Tibial nerve (tissue), 3 donors: ENCODE measurements at regions not wholly inside any gene's neighbourhood (a gene's known extent, or its start where the extent isn't known, plus 50 kb on each side); places are given as distances from the start of the nearest gene placed in this dataset.

Experiments
- POLR2A ChIP-seq, 2 donors: fragments of 450-650 bp; IDR thresholded peaks; one replicate each; pipeline ENCODE4 v1.6.1; 2017; ENCODE audit warnings: antibody characterized with exemption in 2 of 2, mild to moderate bottlenecking in 2 of 2, moderate library complexity in 2 of 2
- TF ChIP-seq, protein P1 (sequence below), 5 experiments: fragments of 200-600 bp in 3 of 5; fragments of 450-650 bp in 2 of 5; sonication (generic) in 3 of 5; IDR thresholded peaks; one replicate each; pipeline ENCODE4 v1.5.1; 2016 to 2019; ENCODE audit warnings: antibody characterized with exemption in 5 of 5, mild to moderate bottlenecking in 3 of 5, moderate library complexity in 2 of 5

DNA sequence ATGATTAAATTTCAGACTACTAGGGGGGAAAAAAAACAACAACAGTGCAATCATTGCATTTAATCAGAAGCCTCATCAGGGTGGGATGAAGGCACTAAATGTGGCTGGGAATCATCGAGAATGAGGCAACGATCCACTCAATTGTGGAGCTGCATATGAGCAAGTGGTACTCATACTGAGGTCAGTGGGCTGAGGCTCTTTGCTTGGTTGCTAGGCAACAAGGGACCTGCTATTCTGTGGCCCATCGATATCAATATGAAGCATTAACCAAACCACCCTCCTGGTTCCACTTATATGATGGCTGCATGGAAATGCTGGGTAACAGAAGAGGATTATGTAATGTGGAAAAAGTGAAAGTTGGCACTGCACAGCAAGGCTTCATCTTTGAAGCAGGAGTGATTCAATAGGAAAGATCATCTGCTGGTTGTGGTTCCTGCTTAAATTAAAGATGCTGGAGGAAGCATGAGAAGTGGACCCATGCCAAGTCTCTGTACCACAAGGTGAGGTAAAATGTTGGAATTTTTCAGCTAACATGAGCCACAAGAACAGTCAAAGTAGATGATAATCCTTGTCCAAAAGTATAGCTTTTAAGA is 159.8 kb upstream of the HMHB1 start:
- TF ChIP-seq, protein P1, sequence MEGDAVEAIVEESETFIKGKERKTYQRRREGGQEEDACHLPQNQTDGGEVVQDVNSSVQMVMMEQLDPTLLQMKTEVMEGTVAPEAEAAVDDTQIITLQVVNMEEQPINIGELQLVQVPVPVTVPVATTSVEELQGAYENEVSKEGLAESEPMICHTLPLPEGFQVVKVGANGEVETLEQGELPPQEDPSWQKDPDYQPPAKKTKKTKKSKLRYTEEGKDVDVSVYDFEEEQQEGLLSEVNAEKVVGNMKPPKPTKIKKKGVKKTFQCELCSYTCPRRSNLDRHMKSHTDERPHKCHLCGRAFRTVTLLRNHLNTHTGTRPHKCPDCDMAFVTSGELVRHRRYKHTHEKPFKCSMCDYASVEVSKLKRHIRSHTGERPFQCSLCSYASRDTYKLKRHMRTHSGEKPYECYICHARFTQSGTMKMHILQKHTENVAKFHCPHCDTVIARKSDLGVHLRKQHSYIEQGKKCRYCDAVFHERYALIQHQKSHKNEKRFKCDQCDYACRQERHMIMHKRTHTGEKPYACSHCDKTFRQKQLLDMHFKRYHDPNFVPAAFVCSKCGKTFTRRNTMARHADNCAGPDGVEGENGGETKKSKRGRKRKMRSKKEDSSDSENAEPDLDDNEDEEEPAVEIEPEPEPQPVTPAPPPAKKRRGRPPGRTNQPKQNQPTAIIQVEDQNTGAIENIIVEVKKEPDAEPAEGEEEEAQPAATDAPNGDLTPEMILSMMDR (IDR thresholded peaks at IDR 0.05) = no peak
- no peak for TF ChIP-seq POLR2A (IDR thresholded peaks at IDR 0.05)
